ENCODE measurements at regions not wholly inside any gene's neighbourhood (a gene's known extent, or its start where the extent isn't known, plus 50 kb on each side); places are given as distances from the start of the nearest gene placed in this dataset.

DNA sequence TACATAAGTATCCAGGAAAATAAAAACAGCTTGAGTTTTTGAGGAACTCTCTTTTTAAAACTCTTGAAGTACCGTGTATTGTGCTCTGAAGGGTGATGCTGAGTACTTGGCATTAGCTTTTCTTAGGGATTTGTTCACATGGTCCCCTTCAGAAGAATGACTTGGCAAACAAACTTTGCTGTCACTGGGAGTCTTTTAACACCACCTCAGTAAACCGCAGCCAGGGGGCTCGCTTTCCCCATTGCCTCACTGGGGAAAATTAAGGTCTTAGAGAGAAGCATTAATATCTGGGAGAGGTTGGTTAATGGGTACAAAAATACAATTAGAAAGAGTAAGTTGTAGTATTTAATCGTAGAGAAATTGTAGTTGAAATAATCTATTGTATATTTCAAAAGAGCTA, 105.9 kb upstream of the DAP start:
- ATAC-seq (no peak), DNase-seq (no peak)
- intact Hi-C loops (cut with DNase I, micrococcal nuclease): no loop called here
- Histone ChIP-seq H3K9me3 (no peaks in the 10 kb centered on the region), H3K4me3 (no peak overlapping the region), H3K4me1 (ENCODE audit: low read depth) (no peaks in the 10 kb centered on the region), H3K36me3 (ENCODE audit: low read depth) (no peaks in the 10 kb centered on the region)
- TF ChIP-seq, protein P1, sequence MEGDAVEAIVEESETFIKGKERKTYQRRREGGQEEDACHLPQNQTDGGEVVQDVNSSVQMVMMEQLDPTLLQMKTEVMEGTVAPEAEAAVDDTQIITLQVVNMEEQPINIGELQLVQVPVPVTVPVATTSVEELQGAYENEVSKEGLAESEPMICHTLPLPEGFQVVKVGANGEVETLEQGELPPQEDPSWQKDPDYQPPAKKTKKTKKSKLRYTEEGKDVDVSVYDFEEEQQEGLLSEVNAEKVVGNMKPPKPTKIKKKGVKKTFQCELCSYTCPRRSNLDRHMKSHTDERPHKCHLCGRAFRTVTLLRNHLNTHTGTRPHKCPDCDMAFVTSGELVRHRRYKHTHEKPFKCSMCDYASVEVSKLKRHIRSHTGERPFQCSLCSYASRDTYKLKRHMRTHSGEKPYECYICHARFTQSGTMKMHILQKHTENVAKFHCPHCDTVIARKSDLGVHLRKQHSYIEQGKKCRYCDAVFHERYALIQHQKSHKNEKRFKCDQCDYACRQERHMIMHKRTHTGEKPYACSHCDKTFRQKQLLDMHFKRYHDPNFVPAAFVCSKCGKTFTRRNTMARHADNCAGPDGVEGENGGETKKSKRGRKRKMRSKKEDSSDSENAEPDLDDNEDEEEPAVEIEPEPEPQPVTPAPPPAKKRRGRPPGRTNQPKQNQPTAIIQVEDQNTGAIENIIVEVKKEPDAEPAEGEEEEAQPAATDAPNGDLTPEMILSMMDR (IDR thresholded peaks at IDR 0.05): no peak

DNA sequence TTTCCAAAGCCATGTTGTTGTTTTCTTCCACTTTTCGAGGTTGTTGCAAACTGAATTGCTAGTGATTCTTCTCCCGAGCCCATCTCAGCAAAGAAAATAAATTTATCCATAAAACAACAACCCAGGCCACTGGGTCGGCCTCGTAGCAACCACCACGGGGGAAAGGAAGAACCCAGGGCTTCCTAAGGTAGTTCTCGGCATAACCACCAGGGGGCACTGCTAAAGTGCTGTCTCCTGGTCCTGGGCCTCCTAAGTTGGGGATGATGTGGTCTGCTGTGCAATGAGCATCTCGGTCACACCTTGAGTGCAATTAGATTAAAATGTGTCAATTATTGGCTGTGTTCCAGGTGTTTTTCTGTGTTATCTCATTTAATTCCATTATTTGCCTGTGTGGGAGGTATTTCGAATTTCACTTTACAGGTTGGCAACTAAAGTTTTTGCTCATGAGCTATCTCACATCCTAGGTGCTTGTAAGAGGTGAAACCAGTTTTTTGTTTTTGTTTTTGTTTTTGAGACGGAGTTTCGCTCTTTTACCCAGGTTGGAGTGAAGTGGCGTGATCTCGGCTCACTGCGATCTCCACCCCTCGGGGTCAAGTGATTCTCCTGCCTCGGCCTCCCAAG, 102.8 kb upstream of the DAP start:
- Histone ChIP-seq H3K9me3 (no peaks in the 10 kb centered on the region), H3K4me1 (ENCODE audit: low read depth) (no peaks in the 10 kb centered on the region), H3K4me3 (no peak overlapping the region), H3K36me3 (ENCODE audit: low read depth) (no peaks in the 10 kb centered on the region)
- ATAC-seq (peak; percentile 81), DNase-seq (peak in 2 of 3 donors; percentile 45 to 72)
- intact Hi-C loops (cut with DNase I, micrococcal nuclease): no loop called here
- TF ChIP-seq, protein P1 (IDR thresholded peaks at IDR 0.05): peak; percentile 69

DNA sequence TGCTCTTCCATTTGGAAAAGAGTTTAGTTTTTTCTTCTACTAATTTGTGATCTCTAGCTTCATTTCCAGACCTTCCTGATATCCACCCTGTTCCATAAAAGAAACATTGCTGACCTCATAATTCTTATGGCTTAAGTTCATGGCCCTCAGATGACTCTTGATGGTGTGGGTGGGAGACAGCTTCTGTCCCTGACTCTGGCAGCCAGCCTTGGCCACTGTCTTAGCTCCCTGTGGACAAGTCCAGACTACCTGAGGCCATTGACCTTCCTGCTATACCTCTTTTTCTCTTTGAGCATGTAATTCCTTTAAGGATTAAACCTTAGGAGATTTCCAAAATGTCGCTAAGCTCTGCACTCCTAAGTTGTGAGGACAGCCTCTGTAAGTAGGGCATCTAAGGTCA, 101.1 kb upstream of the DAP start:
- no peak for ATAC-seq
- intact Hi-C loops (cut with DNase I, micrococcal nuclease): no loop called here
- TF ChIP-seq, protein P1 (IDR thresholded peaks at IDR 0.05): no peak

DNA sequence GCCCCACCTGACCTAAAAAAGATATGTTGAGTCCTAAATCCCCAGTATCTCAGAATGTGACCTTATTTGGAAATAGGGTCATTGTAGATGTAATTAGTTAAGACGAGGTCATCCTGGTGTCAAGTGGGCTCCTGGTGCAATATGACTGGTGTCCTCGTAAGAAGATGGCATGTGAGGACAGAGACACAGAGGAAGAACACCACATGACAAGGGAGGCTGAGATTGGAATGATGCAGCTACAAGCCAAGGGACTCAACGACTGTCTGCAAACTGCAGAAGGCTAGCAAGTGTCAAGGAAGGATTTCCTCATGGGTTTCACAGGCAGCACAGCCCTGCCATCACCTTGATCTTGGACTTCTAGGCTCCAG, 100.4 kb upstream of the DAP start:
- Histone ChIP-seq H3K4me3 (no peak overlapping the region), H3K4me1 (ENCODE audit: low read depth) (no peaks in the 10 kb centered on the region), H3K36me3 (ENCODE audit: low read depth) (no peaks in the 10 kb centered on the region), H3K9me3 (no peaks in the 10 kb centered on the region)
- intact Hi-C loops (cut with DNase I, micrococcal nuclease): no loop called here
- TF ChIP-seq, protein P1 (IDR thresholded peaks at IDR 0.05): no peak
- DNase-seq (no peak), ATAC-seq (no peak)

More for the DNA sequence above, 101.1 kb upstream of the DAP start:
- H3K36me3 ChIP-seq (ENCODE audit: low read depth): no peaks in the 10 kb centered on the region
- no peaks in the 10 kb centered on the region for H3K9me3 ChIP-seq
- no peak overlapping the region for H3K4me3 ChIP-seq
- DNase-seq: no peak
- no peaks in the 10 kb centered on the region for H3K4me1 ChIP-seq (ENCODE audit: low read depth)

DNA sequence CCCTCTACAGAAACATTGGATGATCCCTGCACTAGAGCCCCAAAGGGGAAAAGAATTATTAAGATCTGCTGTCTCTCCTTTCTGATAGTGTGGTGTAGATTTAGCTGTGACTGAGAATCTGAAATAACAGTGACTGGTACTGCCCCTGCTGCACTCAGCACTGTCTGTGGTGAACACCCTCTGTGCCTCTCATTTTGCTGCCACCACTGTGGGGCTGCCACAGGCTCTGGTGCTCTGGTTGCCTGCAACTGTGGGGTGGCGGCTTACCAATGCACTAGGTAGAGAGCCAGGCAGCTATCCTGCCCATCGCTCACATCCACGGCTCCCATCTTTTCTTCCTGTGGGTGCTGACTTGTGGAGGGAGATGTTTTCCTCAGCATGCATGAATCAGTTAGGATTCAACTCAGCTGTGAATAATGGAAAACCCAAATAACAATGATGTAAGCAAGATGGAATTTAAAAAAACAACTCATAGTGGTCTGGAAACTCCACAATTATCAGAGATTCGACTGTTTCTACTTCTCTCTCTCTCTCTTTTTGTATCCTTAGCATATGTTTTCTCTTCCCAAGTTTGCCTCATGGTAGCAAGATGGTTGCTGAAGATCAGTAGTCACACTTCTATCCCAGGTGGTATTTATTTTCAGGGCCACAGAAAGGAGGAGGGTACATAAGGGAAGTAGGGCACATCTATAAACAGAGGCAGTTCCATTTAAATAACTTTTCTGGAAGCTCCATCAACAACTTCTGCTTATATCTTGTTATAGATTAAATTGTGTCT, 99.8 kb upstream of the DAP start:
- ATAC-seq (no peak), DNase-seq (no peak)
- TF ChIP-seq, protein P1 (IDR thresholded peaks at IDR 0.05): no peak
- Histone ChIP-seq H3K9me3 (no peaks in the 10 kb centered on the region), H3K4me3 (no peak overlapping the region), H3K36me3 (ENCODE audit: low read depth) (no peaks in the 10 kb centered on the region), H3K4me1 (ENCODE audit: low read depth) (no peaks in the 10 kb centered on the region)
- intact Hi-C loops (cut with DNase I, micrococcal nuclease): no loop called here

Measured in mucosa of descending colon (tissue), 3 donors.